Mesenchymal stem cell (in vitro differentiated cells and primary cell): ENCODE measurements at regions not wholly inside any gene's neighbourhood (a gene's known extent, or its start where the extent isn't known, plus 50 kb on each side); places are given as distances from the start of the nearest gene placed in this dataset.

Experiments used
- DNase-seq: peaks from one replicate; pipeline ENCODE4 v3.0.0-alpha.2; 2013
- H2AFZ ChIP-seq: one replicate; pipeline ENCODE4 v1.6.1; 2013; ENCODE audit warnings: low read depth, mild to moderate bottlenecking, control low read depth, inconsistent platforms, low read length, moderate library complexity
- H2AK5ac ChIP-seq: 2 replicates; pipeline ENCODE4 v1.6.1; 2013; ENCODE audit warnings: low read length, moderate library complexity, mild to moderate bottlenecking, inconsistent platforms; ENCODE audit not compliant: severe bottlenecking
- H2BK120ac ChIP-seq: one replicate; pipeline ENCODE4 v1.6.1; 2013; ENCODE audit warnings: low read depth, mild to moderate bottlenecking, inconsistent platforms, low read length, moderate library complexity
- H2BK12ac ChIP-seq, 2 experiments: one replicate each; pipeline ENCODE4 v1.6.1; 2013; ENCODE audit warnings: inconsistent platforms in 2 of 2, low read length in 2 of 2, mild to moderate bottlenecking in 2 of 2, moderate library complexity in 2 of 2, control low read depth in 1 of 2
- H2BK15ac ChIP-seq: one replicate; pipeline ENCODE4 v1.6.1; 2013; ENCODE audit warnings: mild to moderate bottlenecking, low read depth, inconsistent platforms; ENCODE audit not compliant: poor library complexity, severe bottlenecking
- H2BK5ac ChIP-seq: 2 replicates; pipeline ENCODE4 v1.6.1; 2013; ENCODE audit warnings: low read depth, mild to moderate bottlenecking, low read length, control low read depth, inconsistent platforms; ENCODE audit not compliant: poor library complexity, severe bottlenecking
- H3K14ac ChIP-seq, 2 experiments: one replicate each; pipeline ENCODE4 v1.6.1; 2013; ENCODE audit warnings: inconsistent platforms in 2 of 2, low read length in 2 of 2, control low read depth in 1 of 2, mild to moderate bottlenecking in 1 of 2, moderate library complexity in 1 of 2
- H3K18ac ChIP-seq, 2 experiments: one replicate each; pipeline ENCODE4 v1.6.1; 2013; ENCODE audit warnings: inconsistent platforms in 2 of 2, low read length in 2 of 2, control low read depth in 1 of 2, low read depth in 1 of 2, mild to moderate bottlenecking in 1 of 2
- H3K23ac ChIP-seq, 2 experiments: one replicate each; pipeline ENCODE4 v1.6.1; 2013; ENCODE audit warnings: inconsistent platforms in 2 of 2, low read length in 2 of 2, mild to moderate bottlenecking in 2 of 2, moderate library complexity in 2 of 2, control low read depth in 1 of 2
- H3K27ac ChIP-seq: 2 replicates; pipeline ENCODE4 v1.5.1; 2013; ENCODE audit warnings: mild to moderate bottlenecking, moderate library complexity, low read length, control low read depth, inconsistent platforms; ENCODE audit not compliant: poor library complexity, severe bottlenecking
- H3K27me3 ChIP-seq, 2 experiments: 2 replicates each; pipeline versions ENCODE4 v1.6.1 to v1.7.0; 2013; ENCODE audit warnings: low read length in 2 of 2, mild to moderate bottlenecking in 2 of 2, moderate library complexity in 2 of 2, control low read depth in 1 of 2, inconsistent platforms in 1 of 2; ENCODE audit not compliant: control insufficient read depth in 1 of 2, insufficient read depth in 1 of 2
- H3K36me3 ChIP-seq, 2 experiments: 2 replicates each; pipeline versions ENCODE4 v1.6.1 to v1.7.0; 2013; ENCODE audit warnings: low read length in 2 of 2, control low read depth in 1 of 2, inconsistent platforms in 1 of 2, low read depth in 1 of 2, mild to moderate bottlenecking in 1 of 2; ENCODE audit not compliant: insufficient read depth in 2 of 2, control insufficient read depth in 1 of 2
- H3K4ac ChIP-seq, 2 experiments: one replicate each; pipeline ENCODE4 v1.6.1; 2013; ENCODE audit warnings: inconsistent platforms in 2 of 2, low read length in 2 of 2, mild to moderate bottlenecking in 2 of 2, moderate library complexity in 2 of 2, control low read depth in 1 of 2, low read depth in 1 of 2
- H3K4me1 ChIP-seq: 2 replicates; pipeline ENCODE4 v1.6.1; 2013; ENCODE audit warnings: low read depth, low read length, control low read depth; ENCODE audit not compliant: control insufficient read depth, insufficient read depth
- H3K4me2 ChIP-seq: 2 replicates; pipeline ENCODE4 v1.6.1; 2013; ENCODE audit warnings: low read length, mild to moderate bottlenecking, inconsistent platforms; ENCODE audit not compliant: poor library complexity, severe bottlenecking
- H3K4me3 ChIP-seq, 2 experiments: 2 replicates each; pipeline versions ENCODE4 v1.5.1 to v1.7.0; 2013; ENCODE audit warnings: low read length in 2 of 2, mild to moderate bottlenecking in 2 of 2, control low read depth in 1 of 2, low read depth in 1 of 2; ENCODE audit not compliant: insufficient read depth in 1 of 2
- H3K79me1 ChIP-seq: replicated peaks from 2 replicates; pipeline ENCODE4 v1.6.1; 2013; ENCODE audit warnings: mild to moderate bottlenecking, control low read depth, low read length, inconsistent platforms; ENCODE audit not compliant: poor library complexity, severe bottlenecking
- H3K9ac ChIP-seq: 2 replicates; pipeline ENCODE4 v1.7.0; 2013; ENCODE audit warnings: mild to moderate bottlenecking, low read length, moderate library complexity
- H3K9me3 ChIP-seq: 2 replicates; pipeline ENCODE4 v1.7.0; 2013; ENCODE audit warnings: mild to moderate bottlenecking, low read length; ENCODE audit not compliant: control insufficient read depth
- H4K8ac ChIP-seq: one replicate; pipeline ENCODE4 v1.6.1; 2013; ENCODE audit warnings: inconsistent platforms, mild to moderate bottlenecking, low read length, moderate library complexity
- H4K91ac ChIP-seq: one replicate; pipeline ENCODE4 v1.6.1; 2013; ENCODE audit warnings: mild to moderate bottlenecking, low read length, inconsistent platforms
- WGBS: methylation state at CpG from one replicate; pipeline ENCODE4 v1.1.7; 2013; ENCODE audit warnings: mixed read lengths; 5-methylcytosine and 5-hydroxymethylcytosine counted together

DNA sequence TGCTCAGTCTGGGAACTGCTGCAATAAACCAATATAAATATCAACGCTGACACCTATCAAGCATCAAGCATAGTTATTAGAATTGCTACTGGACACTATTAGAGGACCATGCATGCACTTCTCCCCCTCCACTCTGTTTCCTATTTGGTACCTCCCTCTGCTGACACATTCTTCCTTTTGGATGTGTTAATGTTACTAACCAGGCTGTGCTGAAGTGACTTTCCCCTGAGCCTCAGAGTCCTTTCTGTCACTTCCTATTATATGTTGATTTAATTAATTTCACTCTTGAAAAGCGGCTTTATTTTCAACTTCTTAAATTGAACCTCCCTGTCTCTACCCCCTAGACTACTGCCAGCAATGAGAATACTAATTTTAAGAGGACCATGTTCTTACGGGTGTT is 379.1 kb downstream of the MCTP2 start:
- 93% methylated on average over 3 of the region's 3 CpGs for WGBS
- Histone ChIP-seq H3K23ac (no peak overlapping the region), H3K4ac (no peak overlapping the region), H3K4me1 (no peaks in the 10 kb centered on the region), H3K18ac (no peak overlapping the region), H4K8ac (no peak overlapping the region), H2AFZ (no peak overlapping the region), H3K14ac (no peak overlapping the region), H3K27me3 (no peaks in the 10 kb centered on the region), H2BK15ac (no peak overlapping the region), H3K4me2 (no peak overlapping the region), H2AK5ac (no peak overlapping the region), H3K27ac (no peak overlapping the region), H2BK120ac (no peak overlapping the region), H3K9me3 (no peaks in the 10 kb centered on the region), H4K91ac (no peak overlapping the region), H2BK5ac (no peak overlapping the region), H3K4me3 (no peak overlapping the region), H2BK12ac (no peak overlapping the region), H3K79me1 (no peaks in the 10 kb centered on the region), H3K9ac (no peak overlapping the region), H3K36me3 (no peaks in the 10 kb centered on the region)
- DNase-seq, result no peak

DNA sequence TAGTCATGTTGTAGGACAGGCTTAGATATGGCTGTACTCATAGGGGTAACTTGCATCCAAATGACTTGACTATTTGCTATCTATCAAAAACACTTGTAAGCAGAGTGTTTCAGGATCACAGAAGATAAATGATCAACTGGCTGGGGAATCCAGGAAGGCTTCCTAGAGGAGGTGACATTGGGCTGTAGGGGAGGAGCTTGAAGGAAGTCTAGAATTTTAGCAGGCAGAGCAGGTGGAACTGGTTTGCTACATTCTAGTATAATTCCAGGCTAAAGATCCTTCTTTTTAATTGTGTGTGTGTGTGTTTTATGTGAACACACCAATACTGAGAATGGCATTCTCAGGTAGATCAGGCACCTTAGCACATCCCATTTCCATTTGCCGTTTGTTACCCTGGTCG is 380.3 kb downstream of the MCTP2 start:
- Histone ChIP-seq H3K9ac (no peak overlapping the region), H3K79me1 (no peaks in the 10 kb centered on the region), H3K4me3 (no peak overlapping the region), H3K14ac (no peak overlapping the region), H3K23ac (no peak overlapping the region), H3K27me3 (no peaks in the 10 kb centered on the region), H2BK12ac (no peak overlapping the region), H2BK15ac (no peak overlapping the region), H3K27ac (no peak overlapping the region), H3K4ac (no peak overlapping the region), H2BK120ac (no peak overlapping the region), H3K36me3 (no peaks in the 10 kb centered on the region), H3K4me1 (no peaks in the 10 kb centered on the region), H4K8ac (no peak overlapping the region), H2BK5ac (no peak overlapping the region), H4K91ac (no peak overlapping the region), H2AK5ac (no peak overlapping the region), H2AFZ (no peak overlapping the region), H3K4me2 (no peak overlapping the region), H3K9me3 (no peaks in the 10 kb centered on the region), H3K18ac (no peak overlapping the region)
- DNase-seq, result no peak
- 81% methylated on average over 2 of the region's 2 CpGs for WGBS

- WGBS, result 89% methylated on average over 1 of the region's 3 CpGs
- H4K8ac ChIP-seq, result no peak overlapping the region
- no peaks in the 10 kb centered on the region for H3K9me3 ChIP-seq
- H2BK5ac ChIP-seq, result no peak overlapping the region
- no peak overlapping the region for H4K91ac ChIP-seq
- no peak overlapping the region for H3K27ac ChIP-seq
- no peak overlapping the region for H2AK5ac ChIP-seq
- H3K23ac ChIP-seq, result no peak overlapping the region
- no peak overlapping the region for H3K4ac ChIP-seq
- no peak overlapping the region for H3K9ac ChIP-seq
- no peak overlapping the region for H2BK120ac ChIP-seq
- no peaks in the 10 kb centered on the region for H3K4me1 ChIP-seq
- no peak for DNase-seq
- H3K79me1 ChIP-seq, result no peaks in the 10 kb centered on the region
- no peak overlapping the region for H2BK12ac ChIP-seq
- H3K4me3 ChIP-seq, result no peak overlapping the region
- H3K14ac ChIP-seq, result no peak overlapping the region
- no peak overlapping the region for H3K18ac ChIP-seq
- no peak overlapping the region for H2BK15ac ChIP-seq
- H3K4me2 ChIP-seq, result no peak overlapping the region
- H3K36me3 ChIP-seq, result no peaks in the 10 kb centered on the region
- H3K27me3 ChIP-seq, result no peaks in the 10 kb centered on the region
- H2AFZ ChIP-seq, result no peak overlapping the region
Observed at GRCh38 chr15:94615688-94616087, 384.3 kb downstream of the MCTP2 start.

DNA sequence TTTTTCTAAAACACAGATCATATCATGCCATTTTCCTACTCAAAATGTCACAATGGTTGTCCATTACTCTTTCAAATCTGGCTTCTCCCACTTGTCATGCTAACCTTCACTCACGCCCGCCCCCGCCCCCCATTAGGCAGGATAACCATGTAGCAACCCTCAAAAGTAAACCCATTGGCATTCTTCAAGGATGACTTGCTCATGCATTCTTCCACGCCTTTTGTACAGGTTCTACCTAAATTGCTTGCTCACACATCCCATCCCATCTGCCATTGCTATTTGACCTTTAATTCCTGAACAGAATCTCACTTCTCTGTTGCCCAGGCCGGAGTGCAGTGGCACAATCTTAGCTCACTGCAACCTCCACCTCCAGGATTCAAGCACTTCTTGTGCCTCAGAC is 389.3 kb downstream of the MCTP2 start:
- Histone ChIP-seq H3K4me3 (no peak overlapping the region), H3K9ac (no peak overlapping the region), H2BK5ac (no peak overlapping the region), H3K4ac (no peak overlapping the region), H4K8ac (no peak overlapping the region), H2BK15ac (no peak overlapping the region), H3K14ac (no peak overlapping the region), H2BK120ac (no peak overlapping the region), H4K91ac (no peak overlapping the region), H3K79me1 (no peaks in the 10 kb centered on the region), H3K4me2 (no peak overlapping the region), H2BK12ac (no peak overlapping the region), H3K4me1 (no peaks in the 10 kb centered on the region), H3K18ac (no peak overlapping the region), H3K27ac (no peak overlapping the region), H3K36me3 (no peaks in the 10 kb centered on the region), H3K27me3 (no peaks in the 10 kb centered on the region), H2AK5ac (no peak overlapping the region), H3K9me3 (peaks cover 3% of the 10 kb centered on the region), H2AFZ (no peak overlapping the region), H3K23ac (no peak overlapping the region)
- no peak for DNase-seq
- 89% methylated on average over 5 of the region's 5 CpGs for WGBS
